HG03045 (cell line): ENCODE measurements at regions not wholly inside any gene's neighbourhood (a gene's known extent, or its start where the extent isn't known, plus 50 kb on each side); places are given as distances from the start of the nearest gene placed in this dataset.

Experiments
- ATAC-seq: cut with Tn5 transposase; IDR thresholded peaks from one replicate; pipeline ENCODE4 v1.9.1; 2021; ENCODE audit warnings: mild to moderate bottlenecking, moderate library complexity; ENCODE audit not compliant: unreplicated experiment

GRCh38 chr6:12420626-12421025 is 130.5 kb downstream of the EDN1 start:
- no peak for ATAC-seq

- no peak for ATAC-seq
These were observed 131.4 kb downstream of the EDN1 start for GRCh38 chr6:12421596-12421995.

- ATAC-seq = no peak
These were observed 132.7 kb downstream of the EDN1 start for GRCh38 chr6:12422848-12423247.

- ATAC-seq = no peak
These were observed 133.7 kb downstream of the EDN1 start for GRCh38 chr6:12423832-12424231.

DNA sequence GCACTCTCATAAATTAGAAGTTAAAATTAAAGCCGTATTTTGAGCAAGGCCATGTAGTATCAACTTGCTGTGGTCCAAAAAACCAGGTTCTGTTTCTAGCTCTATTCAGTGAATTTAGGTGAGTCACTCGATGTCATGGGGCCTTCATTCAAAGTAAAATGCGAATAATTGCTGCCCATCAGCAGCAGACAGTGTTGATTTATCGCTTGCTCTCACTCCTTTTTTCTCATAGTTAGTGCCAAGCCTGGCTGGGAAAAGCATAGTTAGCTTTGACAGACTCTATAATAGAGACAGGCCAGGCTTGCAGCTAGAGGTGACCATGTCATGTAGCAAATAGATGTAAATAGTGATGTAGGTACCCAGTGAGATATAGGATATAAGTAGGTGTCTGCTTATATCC is 136.0 kb downstream of the EDN1 start:
- ATAC-seq = no peak

DNA sequence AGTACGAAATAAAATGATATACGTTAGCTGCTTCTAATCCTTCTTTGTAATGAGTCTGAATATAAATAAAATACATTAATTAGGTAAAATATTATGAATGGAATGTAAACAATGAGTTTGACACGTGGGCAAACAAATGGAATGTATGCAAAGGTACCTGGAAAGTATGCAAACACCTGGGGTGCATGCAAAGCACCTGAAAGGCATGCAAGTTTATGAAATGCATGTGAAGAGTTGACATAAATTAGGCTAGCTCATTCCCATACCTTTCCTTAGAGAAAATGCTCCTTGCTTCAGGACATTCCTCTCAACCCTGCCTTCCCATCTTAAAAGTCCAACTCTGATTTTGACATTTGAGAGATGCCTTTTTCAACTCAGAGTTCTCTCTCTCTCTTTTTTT is 140.9 kb downstream of the EDN1 start:
- ATAC-seq = no peak

GRCh38 chr6:12436224-12436623 is 146.1 kb downstream of the EDN1 start:
- ATAC-seq = no peak

DNA sequence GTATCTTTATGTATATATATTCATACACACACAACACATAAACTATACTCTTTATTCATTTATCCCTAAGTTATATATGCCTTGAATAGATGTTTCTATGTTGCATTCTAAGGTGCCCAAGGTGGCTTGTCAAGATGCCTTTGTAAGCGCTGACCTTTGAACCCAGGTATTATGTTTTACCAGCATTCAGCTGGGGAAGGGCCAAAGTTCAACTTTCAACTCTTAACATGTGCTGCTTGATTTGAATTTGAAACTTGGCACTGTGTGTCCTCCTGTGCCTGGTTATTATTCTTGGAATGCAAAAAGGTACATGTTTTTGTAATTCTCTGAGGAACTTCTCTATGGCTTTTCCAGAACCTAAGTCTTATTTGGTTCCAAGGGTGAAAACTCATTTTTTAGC is 146.5 kb downstream of the EDN1 start:
- ATAC-seq = no peak

DNA sequence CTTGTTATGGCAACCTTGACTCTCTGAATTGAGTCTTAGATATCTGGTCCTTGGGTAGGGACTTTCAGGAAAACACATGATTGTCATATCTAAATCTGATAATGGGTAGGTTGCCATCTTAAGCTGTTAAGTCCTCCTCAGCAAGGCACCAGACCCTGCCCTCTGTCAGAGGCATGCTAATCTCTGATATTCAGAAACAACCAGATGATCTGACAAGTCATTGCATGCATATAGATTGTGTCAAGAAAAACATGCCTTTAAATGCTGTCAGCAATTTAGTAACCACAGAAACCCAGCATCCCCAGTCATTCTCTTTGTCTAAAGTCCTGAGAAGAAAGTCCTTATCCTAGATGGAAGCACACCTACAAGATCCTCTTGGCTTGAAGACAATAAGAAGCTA is 149.1 kb downstream of the EDN1 start:
- no peak for ATAC-seq

DNA sequence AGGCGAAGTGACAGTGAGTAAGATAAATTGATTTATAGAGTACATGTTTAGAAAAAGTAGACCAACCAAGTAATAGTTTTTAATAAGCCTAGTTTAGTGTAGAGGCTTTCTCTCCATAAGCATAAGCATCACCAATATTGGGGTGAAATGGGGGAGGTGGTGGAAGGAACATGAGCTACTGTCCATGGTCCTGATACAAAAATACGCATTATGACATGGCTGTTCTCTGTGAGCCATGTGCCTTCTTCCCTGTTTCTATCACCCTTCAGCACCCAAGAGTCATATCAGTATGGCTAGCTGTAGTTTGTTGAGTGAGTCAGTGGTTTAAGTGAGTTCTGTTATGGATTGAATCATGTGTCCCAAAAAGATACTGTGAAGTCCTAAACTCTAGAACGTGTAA is 150.8 kb downstream of the EDN1 start:
- ATAC-seq = no peak

- ATAC-seq = no peak
These were observed 152.3 kb downstream of the EDN1 start for GRCh38 chr6:12442455-12442854.

DNA sequence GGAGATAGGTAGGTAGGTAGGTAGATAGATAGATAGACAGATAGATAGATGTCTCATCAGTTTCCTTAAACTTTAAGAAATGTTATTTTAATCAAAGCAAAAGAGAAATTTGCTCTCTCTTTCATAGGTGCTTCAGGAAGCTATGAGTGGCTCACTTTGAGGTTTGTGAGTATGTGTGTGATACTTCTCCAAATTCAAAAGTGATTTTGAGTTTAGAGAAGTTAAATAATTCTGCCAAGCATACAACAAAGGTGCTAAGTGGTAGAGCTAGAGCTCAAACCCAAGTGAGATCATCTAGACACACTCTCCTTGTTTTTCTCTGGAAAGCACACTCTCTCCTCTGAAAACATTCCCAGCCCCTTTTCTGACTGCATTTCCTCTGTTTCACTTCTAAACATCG is 156.2 kb downstream of the EDN1 start:
- no peak for ATAC-seq

- ATAC-seq = no peak
These were observed 159.3 kb downstream of the EDN1 start for GRCh38 chr6:12449447-12449846.

GRCh38 chr6:12450467-12450866 is 160.3 kb downstream of the EDN1 start:
- ATAC-seq = no peak

- ATAC-seq = no peak
These were observed 166.2 kb downstream of the EDN1 start for GRCh38 chr6:12456343-12456742.

DNA sequence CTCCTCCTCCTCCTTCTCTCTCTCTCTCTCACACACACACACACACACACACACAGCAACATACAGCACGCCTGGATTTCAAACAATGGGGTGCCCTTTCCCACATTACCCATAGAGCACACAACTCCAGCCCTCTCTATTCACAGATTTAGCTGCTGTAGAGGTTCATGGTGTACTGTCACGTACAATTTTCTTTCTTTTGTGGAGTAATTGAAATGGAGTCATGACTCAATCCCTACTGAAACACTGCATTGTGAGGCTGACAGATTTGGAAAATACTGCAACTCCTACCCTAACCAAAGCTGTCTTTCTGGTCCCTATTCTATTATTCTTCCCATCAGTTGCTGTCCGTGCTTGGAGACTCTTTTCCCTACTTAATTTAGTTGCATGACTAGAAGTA is 166.9 kb downstream of the EDN1 start:
- no peak for ATAC-seq

- ATAC-seq = no peak
These were observed 168.4 kb downstream of the EDN1 start for GRCh38 chr6:12458558-12458957.

GRCh38 chr6:12459945-12460661 is 169.9 kb downstream of the EDN1 start:
- ATAC-seq = no peak

- ATAC-seq = no peak
These were observed 177.8 kb downstream of the EDN1 start for GRCh38 chr6:12467706-12468670.

- no peak for ATAC-seq
These were observed 182.5 kb downstream of the EDN1 start for GRCh38 chr6:12472601-12473038.

DNA sequence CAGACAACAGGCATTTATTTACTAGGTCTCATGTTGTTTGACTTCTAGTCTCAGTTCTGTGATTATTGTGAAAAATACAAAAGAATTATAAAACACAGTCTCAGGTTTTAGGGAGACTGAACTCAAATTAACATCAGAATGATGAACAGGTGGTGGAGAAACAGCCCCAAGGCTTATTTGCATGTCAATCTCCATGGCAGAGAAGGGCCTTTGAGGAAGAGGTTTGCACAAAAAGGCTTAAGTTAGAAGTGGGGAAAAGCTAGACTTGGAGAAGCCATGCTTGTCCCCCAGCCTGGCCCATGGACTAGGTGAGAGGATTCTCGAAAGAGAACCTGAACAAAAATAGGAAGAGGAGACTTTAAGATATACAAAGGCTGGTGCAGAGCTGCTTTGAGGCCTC is 183.3 kb downstream of the EDN1 start:
- no peak for ATAC-seq
